ENCODE measurements at regions not wholly inside any gene's neighbourhood (a gene's known extent, or its start where the extent isn't known, plus 50 kb on each side); places are given as distances from the start of the nearest gene placed in this dataset.

GRCh38 chr11:122601141-122602125 is 54.1 kb upstream of the UBASH3B start:
- 0% methylated on average over 7 of the region's 7 CpGs for WGBS (ENCODE audit: insufficient coverage, low coverage, missing lambda C conversion rate)
- no peak overlapping the region for H3K27ac ChIP-seq (ENCODE audit: extremely low read depth, low read depth, low read length)

More at GRCh38 chr11:122601141-122602125, 54.1 kb upstream of the UBASH3B start:
- H3K79me2 ChIP-seq (ENCODE audit: control insufficient read depth, insufficient read depth, low read length): no peaks in the 10 kb centered on the region
- ATAC-seq: no peak
- H3K9ac ChIP-seq (ENCODE audit: insufficient read depth in 1 of 2, low read depth in 2 of 2, low read length in 2 of 2): no peak overlapping the region
- POLR2A ChIA-PET: no interaction called here
- intact Hi-C loops (cut with micrococcal nuclease) (no loop called here), in situ Hi-C loops (cut with MboI) (no loop called here)
- TF ChIP-seq ZNF140 (CRISPR knock-in tag; IDR thresholded peaks at IDR 0.05) (no peak), TFAP4 (CRISPR knock-in tag; IDR thresholded peaks at IDR 0.05; ENCODE audit: borderline replicate concordance) (no peak), PHF20 (IDR thresholded peaks at IDR 0.05; ENCODE audit: partially characterized antibody) (no peak), PHTF2 (CRISPR knock-in tag; IDR thresholded peaks at IDR 0.05) (no peak), ZNF668 (CRISPR knock-in tag; IDR thresholded peaks at IDR 0.05) (no peak), TRIM28 (IDR thresholded peaks at IDR 0.05) (no peak), OTX1 (CRISPR knock-in tag; IDR thresholded peaks at IDR 0.05) (no peak), ETV1 (tag; conservative IDR thresholded peaks at IDR 0.05; ENCODE audit: low read depth) (no peak)
- H2AFZ ChIP-seq (ENCODE audit: low read depth, low read length): no peak overlapping the region
- no peaks in the 10 kb centered on the region for H3K9me3 ChIP-seq (replicated peaks; ENCODE audit: control insufficient read depth, insufficient read depth, low read depth, low read length)
- DNase-seq (ENCODE audit: extremely low read depth in 1 of 4, low spot score in 3 of 4): no peak
- CTCF ChIA-PET (ENCODE audit: low intra/inter-chr PET ratio): no interaction called here
- no peak overlapping the region for H3K4me2 ChIP-seq (ENCODE audit: insufficient read depth, low read length)
- no peak for FAIRE-seq
- no peaks in the 10 kb centered on the region for H3K36me3 ChIP-seq (ENCODE audit: control insufficient read depth, insufficient read depth, low read length)
- H4K20me1 ChIP-seq (replicated peaks; ENCODE audit: control insufficient read depth, insufficient read depth, low read length): no peaks in the 10 kb centered on the region
- H3K4me1 ChIP-seq (replicated peaks in 1 of 2; ENCODE audit: control insufficient read depth in 2 of 2, insufficient read depth in 2 of 2, low read length in 2 of 2): no peaks in the 10 kb centered on the region
- H3K27me3 ChIP-seq (ENCODE audit: control insufficient read depth in 2 of 2, insufficient read depth in 2 of 2, low read length in 2 of 2): no peaks in the 10 kb centered on the region
- BruUV-seq (replicated peaks): no TSS peak
- H3K4me3 ChIP-seq: no peak overlapping the region
- H3K9me1 ChIP-seq (ENCODE audit: control insufficient read depth, insufficient read depth, low read length): no peaks in the 10 kb centered on the region

Measured in K562 (cell line).